NOMO-1 treated with dmso at 0.1 percent for 144 hours (cell line): ENCODE measurements at regions not wholly inside any gene's neighbourhood (a gene's known extent, or its start where the extent isn't known, plus 50 kb on each side); places are given as distances from the start of the nearest gene placed in this dataset.

ENCODE experiments used
- DNase-seq: peaks from one replicate; lab custom pipeline; 2025; ENCODE audit not compliant: unreplicated experiment; lab: John Stamatoyannopoulos, UW

DNA sequence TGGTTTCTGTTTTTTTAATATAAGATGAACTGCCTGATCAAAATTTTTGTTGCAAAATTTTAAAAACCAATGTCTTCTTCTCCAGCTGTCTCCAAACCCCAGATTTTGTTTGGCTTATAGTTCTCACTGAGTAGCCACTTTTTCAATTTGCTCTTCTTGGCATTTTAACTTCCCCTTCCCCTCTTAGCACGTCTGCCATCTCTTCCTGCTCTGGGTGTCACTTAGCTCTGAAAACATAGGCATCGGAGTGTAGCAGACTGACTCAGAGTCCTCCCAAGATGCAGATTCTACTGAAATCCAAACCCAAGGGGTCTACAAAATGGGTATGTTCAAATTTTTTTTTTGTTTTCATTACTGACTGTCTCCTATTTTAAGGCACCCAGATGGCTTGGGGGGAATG, 270.3 kb upstream of the KIRREL3 start:
- DNase-seq = no peak

DNA sequence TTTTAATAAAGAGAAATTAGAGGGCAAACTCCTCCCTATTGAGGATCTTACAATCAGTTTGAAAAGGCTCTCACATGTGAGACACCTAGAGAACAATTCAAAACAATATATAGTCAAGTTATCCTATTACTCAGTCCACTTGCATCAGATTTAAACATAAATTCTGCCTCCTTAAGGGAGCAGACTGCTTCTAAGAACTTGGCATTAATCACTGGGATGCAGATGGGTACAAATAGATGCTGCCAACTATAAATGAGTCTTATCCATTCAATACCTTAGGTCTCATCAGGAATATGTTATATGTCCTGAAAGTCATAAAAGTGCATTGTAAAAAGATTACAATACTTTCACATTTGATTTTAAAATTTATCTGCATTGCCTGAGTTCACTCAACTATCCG, 269.3 kb upstream of the KIRREL3 start:
- DNase-seq = no peak

DNA sequence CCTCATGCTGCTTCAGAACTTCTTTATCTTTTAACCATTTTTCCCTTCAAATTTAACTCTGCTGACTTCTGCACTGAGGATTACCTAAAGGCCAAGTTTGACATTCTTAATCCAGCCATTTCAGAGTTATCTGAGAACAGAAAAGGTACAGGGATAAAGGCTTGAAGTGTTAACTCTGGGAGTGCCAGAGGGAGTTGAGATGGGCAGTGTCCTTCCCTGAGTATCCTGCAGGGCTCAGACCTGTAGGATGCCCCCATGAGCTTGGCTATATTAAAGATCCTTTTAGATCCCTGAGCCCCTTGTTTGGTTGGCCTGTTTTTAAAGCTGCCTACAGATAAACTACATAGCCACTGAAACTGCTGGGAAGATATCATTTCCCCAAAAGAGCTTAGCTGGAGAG, 268.4 kb upstream of the KIRREL3 start:
- no peak for DNase-seq

DNA sequence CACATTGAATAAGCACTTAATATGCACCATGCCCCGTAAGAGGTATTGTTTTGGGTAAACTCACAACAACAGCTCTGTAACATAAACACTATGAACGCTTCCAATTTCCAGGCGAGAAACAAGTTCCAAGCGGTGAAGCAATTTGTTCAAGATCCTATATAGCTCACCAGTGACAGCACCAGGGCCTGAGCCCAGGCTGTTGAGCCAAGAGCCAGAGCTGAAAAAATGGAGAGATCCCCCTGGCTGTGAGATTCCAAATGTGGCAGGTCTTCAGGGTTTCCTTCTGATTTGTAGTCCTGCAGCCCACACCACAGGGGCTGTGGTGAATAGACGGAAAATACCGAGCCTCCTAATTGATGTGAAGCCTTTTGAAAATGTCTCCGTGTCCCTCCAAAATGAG, 268.0 kb upstream of the KIRREL3 start:
- no peak for DNase-seq

DNA sequence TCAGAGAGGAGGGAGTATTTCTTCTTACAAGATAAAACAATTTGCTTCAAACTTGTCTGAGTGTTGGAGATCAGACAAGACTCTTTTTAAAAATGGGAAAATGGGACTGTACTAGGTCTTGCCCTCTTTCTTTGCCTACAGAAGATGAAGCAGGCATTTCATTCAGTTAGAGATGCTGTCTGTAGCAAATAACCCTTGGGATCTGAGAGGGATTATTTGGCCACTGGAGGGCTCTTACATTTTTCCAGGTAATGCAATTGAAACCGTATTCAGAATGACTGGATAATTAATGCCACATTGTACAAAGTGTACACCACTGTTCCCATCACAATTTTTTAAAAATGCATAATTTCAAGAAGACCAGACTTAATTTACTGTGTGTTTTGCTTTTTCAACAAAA, 258.5 kb upstream of the KIRREL3 start:
- DNase-seq = no peak

DNA sequence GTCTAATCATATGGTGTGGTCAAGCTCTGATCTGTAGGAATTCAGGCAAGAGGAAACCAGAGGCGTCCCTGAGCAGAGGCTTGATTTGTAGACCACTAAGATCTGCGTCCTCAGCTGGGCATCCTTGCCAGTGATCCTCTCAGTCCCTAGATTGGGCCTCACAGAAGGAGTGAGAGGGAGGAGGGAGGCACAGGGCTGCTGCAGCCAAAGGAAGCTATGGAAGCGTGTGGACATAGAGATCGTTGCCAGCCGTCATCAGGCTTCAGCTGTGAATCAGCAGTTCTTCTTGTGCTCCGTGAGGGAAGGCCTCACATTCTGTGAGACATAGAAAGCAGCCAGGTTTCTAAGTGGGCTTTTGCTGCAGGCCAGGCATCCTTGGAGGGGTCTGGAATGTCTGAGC, 254.6 kb upstream of the KIRREL3 start:
- DNase-seq = no peak

DNA sequence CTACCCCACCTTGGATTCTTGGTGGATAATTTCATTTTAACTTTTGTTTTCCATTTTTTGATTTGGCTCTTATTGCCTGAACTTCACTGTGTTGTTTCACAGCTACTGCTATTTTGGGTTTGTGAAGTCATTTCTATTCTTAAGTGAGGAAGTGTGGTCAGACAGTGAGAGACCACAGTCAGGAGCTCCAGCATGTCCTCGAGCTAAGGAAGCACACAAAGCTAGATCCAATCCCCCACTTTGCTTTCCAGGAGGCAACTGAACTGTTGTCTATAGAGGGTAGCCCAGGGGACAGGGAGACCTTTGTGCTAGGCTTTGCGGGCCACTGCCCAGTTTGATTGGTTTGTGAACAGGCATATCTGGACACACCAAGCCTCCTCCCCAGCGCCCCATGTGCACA, 251.8 kb upstream of the KIRREL3 start:
- DNase-seq = no peak

DNA sequence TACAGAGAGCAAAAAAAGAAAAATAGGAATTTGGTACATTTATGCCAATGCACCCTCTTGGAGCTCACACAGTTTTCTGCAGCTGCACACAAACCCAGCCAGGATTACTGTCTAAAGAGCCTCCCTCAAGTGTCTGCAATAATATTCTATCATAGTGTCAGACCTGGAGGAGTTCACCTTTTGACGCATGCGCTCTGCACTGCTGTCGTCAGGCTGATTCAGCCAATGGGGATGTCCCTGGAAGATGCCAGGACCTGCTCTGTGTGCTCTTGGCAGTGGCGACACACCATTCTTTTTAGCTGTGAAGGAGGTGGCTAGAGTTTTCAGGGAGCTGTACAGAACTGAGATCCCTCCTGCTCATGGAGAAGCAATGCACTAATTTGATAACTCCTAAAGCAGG, 249.0 kb upstream of the KIRREL3 start:
- DNase-seq = no peak

DNA sequence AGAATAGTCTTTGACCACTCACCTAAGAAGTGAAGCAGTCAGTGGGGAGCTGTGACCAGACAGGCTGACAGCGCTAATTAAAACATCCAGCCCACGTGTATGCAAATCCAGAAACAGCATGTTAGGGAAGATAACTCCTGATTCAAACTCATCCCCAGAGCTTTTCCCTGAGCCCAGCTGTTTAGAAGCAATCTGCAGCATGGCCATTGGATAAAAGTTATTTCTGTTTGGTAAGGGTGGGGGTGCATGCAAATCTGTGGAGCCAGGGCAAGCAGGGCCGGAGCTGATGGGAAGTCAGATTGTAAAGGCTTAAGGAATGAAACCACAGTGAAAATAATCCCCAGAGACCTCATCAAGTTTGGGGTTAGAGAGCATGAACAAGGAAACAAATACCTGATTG, 247.9 kb upstream of the KIRREL3 start:
- no peak for DNase-seq

DNA sequence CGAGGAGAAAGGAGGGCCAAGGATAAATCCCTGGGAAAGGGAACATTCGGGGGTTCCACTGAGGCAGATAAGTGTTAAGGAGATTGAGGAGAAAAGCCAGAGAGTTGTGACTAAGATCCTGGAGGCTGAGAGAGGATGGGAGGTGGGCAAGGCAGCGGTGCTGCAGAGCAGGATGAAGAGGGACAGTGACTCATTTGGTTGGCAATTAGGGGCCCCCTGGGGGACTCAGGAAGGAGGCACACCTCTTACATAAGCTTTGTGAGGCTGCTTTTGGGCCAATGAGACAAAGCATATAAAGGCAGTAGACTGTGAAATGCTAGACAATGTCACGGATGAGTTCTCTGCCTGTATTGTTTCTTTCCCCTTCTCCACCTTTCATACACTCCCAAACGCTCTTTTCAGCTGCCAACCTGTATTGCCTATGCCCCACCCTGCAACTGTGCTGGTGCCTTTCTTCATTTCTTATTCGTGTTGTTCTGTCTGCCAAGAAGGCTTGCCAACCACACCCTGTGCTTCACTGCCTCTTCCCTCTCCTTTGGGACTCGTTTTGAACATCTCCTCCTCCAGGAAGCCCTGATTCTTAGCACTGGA, 246.8 kb upstream of the KIRREL3 start:
- DNase-seq = no peak

DNA sequence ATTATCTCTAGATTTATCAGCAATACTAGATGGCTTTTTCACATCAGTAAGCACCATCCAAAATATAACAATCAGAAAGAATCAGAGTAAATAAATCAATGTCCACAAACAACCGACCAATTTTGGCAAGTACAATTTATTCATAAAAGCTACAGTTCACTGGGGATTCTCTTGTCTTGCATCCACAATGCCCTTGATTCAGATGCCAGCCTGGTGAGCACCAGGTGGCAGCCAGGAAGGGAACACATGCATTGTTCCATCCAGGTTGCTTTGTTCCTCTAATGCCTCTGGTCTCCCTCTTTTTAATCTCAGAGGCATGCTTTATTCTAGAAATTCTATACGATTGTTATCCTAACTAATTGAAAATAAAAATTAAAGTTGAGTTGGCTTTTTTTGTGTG, 242.1 kb upstream of the KIRREL3 start:
- no peak for DNase-seq

DNA sequence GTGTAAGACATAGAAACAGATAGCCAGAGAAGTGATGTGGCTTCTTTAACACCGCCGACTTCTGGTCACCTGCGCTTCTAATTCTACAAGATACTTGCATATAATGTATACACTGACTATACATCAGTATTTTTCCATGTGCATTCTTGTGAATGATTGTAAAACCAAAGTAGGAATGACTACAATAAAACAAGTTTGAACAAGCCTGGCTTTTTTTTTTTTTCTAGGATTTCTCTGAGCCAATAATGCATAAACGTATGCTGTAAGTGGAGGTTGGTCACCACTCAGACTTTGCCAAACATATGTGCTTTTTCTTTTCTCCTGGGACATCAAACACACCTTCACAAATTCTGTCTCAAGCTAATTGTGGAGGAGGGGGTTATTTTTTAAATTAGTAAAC, 237.8 kb upstream of the KIRREL3 start:
- DNase-seq = no peak

DNA sequence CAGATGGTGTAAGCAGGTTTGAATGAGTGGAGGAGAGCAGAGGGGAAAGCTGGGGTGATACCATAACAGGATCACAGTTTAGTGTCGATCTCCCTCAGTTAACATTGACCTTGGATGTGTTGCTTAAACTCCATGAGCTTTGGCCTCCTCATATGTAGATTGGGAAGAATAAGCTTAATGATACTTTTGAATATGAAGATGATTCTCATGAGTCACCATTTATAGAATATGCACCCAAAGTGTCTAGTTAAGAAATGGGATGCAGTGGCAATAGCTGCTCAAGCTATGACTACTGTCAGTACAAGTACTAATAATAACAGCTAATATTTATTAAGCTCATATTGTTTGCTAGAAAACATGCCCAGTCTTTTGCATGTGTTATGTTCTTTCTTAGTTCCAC, 236.2 kb upstream of the KIRREL3 start:
- no peak for DNase-seq

DNA sequence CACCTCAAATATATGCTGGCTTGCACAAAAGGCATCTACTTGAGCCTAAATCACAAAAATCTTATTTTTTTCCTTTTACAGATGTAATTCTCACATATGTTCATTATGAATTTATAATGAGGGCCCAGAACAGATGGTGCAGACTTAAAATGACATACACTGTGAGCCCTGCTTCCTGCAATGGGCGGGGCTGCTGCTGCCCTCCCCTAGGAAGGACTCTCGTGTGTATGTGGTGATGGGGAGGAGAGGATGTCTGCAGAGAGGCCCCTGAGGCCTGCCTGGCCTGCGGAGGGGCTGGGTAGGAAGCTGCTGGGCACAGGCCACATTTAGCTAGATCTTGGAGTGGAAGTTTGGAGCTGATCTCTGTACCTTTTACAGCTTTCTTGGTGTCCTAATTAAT, 233.4 kb upstream of the KIRREL3 start:
- DNase-seq = no peak

DNA sequence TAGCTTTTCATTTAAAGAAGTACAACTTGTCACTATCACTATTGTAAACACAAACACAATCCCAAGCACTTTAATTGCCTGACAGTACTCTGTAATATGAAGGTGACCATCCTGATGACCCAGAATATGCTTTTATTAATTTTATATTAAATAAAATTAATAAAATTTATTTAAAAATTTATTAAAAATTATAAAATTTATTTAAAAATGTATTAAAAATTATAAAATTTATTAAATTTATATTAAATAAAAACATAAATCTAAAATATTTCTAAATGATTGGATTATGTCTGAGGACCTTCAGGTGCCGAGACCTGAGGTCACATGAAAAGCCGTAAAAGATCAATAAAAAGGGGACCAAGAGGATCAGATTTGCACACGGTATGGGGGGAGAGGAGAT, 229.8 kb upstream of the KIRREL3 start:
- DNase-seq = no peak

DNA sequence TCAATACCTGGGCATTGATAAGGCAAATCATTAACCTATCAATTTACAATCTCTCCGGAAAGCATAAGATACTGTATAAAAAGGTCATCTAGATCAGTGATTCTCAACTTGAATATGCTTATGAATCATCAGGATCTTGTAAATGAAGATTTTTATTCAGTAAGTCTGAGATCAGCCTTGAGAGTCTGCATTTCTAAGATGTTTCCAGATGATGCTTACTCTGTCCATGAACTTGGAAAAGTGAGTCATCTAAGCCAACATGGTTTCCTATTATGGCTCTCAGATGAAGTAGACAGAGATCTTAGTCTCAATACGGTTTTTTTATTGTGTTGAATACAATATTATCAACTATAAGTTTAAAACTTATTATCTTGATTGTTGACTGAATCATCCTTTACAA, 226.4 kb upstream of the KIRREL3 start:
- no peak for DNase-seq

DNA sequence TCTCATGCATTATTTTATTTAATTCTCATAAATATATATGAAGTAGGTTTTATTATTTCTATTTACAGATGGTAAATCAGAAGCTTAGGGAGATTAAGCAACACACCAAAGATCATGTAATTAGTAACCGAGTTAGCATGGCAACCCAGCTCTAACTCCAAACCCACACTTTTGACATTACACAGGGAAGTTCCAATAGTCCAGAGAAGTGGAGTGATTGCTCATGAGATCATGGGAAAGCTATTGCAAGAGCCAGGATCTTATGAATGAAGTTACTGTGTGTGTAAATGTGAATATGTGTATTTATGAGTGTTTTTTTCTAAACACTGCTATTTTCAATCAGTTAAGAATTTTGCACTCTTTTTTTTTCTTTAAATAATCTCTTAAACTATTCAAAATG, 225.8 kb upstream of the KIRREL3 start:
- DNase-seq = no peak

DNA sequence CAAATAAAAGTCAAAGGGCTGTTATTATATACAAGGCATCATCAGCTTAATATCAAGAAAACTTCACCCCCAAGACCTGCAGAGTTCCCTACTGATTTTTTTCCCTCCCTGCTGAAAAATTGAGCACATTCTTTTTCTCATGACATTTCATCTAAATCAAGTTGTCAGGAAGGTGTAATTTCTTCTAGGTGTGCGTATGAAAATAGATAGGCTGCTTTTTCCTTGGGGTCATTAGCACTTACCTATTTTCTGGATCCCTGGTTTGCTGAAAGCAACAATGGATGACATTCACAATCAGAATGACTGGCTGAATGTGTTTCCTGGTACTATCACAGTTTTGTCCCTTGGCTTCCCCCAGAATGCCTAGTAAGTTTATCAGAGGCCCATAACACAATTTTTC, 225.0 kb upstream of the KIRREL3 start:
- DNase-seq = no peak

DNA sequence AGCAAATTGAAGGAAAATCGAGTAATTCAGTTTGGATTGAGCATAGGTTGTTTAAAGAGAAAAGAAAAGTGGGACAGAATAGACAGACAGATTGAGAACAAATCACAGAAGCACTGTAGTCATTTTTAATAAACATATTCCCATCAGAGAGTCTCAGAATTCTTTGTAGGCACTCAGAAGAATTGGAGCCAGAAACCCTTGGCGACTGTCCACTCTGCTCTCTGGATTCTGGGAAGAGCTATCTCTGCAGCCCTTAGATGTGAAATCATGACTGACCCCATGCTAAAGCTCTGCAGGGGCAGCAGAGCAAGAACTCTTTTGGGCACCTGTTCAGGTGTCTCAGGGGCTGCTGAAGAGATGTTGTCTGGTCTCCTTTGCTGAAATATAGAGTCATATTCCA, 223.7 kb upstream of the KIRREL3 start:
- DNase-seq = no peak

DNA sequence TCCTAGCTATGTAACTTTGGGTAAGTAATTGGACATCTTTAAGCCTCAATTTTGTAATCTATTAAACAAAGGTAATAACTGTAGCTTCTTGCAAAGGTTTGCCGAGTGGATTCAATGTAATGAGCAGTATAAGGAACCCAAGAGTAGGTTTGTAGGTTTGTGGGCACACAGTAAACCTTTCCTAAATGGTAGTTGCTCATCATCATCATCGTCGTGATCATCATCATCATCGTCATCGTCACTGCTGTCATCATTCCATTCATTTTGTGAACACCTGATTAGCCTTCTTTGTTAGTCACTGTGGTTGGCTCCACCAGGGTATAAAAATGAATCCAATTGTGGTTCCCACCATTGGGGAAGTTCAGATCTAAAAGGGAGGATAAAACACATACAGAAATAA, 223.1 kb upstream of the KIRREL3 start:
- no peak for DNase-seq

DNA sequence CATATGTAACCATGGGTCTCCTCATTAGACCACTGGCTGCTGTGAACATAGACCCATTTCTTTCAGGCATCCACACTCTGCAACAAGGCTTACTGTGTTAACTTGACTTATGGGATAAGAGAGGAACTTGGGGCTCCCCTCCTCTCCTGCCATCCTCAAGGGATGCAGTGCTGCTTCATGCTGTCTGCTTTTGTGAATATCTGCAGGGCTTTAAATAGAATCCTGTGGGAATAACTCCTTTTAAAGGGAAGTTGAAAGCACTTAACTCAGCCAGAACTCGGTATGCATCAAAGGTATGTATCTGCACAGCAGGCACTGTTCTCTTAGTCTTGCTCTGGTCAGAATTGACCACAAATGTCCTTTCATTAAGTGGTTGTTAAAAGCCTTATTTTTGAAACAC, 222.5 kb upstream of the KIRREL3 start:
- DNase-seq = no peak

DNA sequence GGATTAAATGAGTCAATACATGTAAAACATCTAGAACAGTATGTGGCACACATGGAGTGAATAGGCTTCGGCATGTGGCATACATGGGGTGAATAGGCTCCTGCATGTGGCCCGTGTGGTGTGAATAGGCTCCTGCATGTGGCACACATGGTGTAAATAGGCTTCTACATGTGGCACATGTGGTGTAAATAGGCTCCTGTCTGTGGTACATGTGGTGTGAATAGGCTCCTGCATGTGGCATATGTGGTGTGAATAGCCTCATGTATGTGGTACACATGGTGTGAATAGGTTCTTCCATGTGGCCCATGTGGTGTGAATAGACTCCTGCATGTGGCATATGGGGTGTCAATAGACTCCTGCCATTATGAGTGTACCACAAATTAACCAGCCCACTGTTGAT, 219.1 kb upstream of the KIRREL3 start:
- no peak for DNase-seq

DNA sequence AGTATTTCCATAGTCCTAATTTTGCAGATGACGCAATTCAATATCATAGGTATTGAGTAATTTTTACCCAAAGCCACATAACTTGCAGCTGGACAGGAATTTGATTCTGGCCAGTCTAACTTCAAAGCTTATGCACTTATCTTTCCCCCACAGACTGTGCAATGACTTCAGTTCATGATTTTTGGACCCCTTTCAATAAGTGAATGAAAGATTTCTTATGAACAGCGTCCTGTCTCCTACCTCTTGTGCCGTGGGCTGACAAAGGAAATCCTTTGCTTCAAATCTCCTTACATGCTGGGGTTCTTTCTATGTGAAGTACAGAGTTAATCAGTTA, 217.7 kb upstream of the KIRREL3 start:
- no peak for DNase-seq
